HFFc6 (cell line): ENCODE measurements at regions not wholly inside any gene's neighbourhood (a gene's known extent, or its start where the extent isn't known, plus 50 kb on each side); places are given as distances from the start of the nearest gene placed in this dataset.

Source experiments
- DNase-seq: peaks from one replicate; pipeline ENCODE4 v3.0.0-alpha.2; 2018
- H3K27ac Mint-ChIP-seq: 2 replicates; pipeline ENCODE4 v1.8.0; 2020; ENCODE audit warnings: mild to moderate bottlenecking, mixed read lengths
- H3K27me3 Mint-ChIP-seq: 2 replicates; pipeline ENCODE4 v1.8.0; 2021; ENCODE audit warnings: mild to moderate bottlenecking, moderate library complexity, mixed read lengths; ENCODE audit not compliant: insufficient read depth
- H3K36me3 Mint-ChIP-seq: 2 replicates; pipeline ENCODE4 v1.8.0; 2021; ENCODE audit warnings: low read depth, mixed read lengths
- H3K4me1 Mint-ChIP-seq: 2 replicates; pipeline ENCODE4 v1.8.0; 2020; ENCODE audit warnings: low read depth, mixed read lengths
- H3K4me3 Mint-ChIP-seq: 2 replicates; pipeline ENCODE4 v1.8.0; 2020; ENCODE audit warnings: mild to moderate bottlenecking, moderate library complexity, mixed read lengths
- H3K9me3 Mint-ChIP-seq: 2 replicates; pipeline ENCODE4 v1.8.0; 2020; ENCODE audit warnings: mild to moderate bottlenecking, mixed read lengths
- TF ChIP-seq, protein P1 (sequence below): fragments of 200-600 bp; sonication (generic); IDR thresholded peaks from 2 replicates; pipeline ENCODE4 v1.5.0; 2021; ENCODE audit warnings: antibody characterized with exemption, mild to moderate bottlenecking

DNA sequence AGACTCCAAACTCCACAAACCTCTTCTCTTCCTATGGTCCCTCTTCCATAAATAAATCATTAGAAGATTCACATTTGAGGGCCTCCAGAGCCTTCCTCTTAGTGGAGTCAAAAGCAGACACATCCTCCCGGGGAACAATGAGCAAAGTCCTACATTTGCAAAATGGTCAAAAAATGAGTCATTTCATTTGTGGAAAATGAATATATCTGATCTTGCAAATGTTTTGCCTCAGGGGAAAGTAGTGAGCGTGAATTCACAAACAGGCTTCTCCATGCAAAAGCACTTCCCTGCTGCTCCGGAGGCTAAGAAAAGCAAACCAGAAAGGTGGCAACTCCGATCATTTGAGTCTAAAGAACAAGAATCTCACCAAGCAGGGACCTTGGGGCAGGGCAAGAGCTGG, 86.7 kb upstream of the IQSEC1 start:
- TF ChIP-seq, protein P1, sequence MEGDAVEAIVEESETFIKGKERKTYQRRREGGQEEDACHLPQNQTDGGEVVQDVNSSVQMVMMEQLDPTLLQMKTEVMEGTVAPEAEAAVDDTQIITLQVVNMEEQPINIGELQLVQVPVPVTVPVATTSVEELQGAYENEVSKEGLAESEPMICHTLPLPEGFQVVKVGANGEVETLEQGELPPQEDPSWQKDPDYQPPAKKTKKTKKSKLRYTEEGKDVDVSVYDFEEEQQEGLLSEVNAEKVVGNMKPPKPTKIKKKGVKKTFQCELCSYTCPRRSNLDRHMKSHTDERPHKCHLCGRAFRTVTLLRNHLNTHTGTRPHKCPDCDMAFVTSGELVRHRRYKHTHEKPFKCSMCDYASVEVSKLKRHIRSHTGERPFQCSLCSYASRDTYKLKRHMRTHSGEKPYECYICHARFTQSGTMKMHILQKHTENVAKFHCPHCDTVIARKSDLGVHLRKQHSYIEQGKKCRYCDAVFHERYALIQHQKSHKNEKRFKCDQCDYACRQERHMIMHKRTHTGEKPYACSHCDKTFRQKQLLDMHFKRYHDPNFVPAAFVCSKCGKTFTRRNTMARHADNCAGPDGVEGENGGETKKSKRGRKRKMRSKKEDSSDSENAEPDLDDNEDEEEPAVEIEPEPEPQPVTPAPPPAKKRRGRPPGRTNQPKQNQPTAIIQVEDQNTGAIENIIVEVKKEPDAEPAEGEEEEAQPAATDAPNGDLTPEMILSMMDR: no peak
- peaks cover 10% of the 10 kb centered on the region; the same call in 1 of the 2 replicates for H3K36me3 Mint-ChIP-seq
- peaks cover 17% of the 10 kb centered on the region for H3K9me3 Mint-ChIP-seq
- no peak overlapping the region for H3K4me3 Mint-ChIP-seq
- peaks cover 16% of the 10 kb centered on the region for H3K4me1 Mint-ChIP-seq
- peak; percentile 60 for DNase-seq
- H3K27me3 Mint-ChIP-seq: peaks cover 21% of the 10 kb centered on the region
- no peak overlapping the region for H3K27ac Mint-ChIP-seq

DNA sequence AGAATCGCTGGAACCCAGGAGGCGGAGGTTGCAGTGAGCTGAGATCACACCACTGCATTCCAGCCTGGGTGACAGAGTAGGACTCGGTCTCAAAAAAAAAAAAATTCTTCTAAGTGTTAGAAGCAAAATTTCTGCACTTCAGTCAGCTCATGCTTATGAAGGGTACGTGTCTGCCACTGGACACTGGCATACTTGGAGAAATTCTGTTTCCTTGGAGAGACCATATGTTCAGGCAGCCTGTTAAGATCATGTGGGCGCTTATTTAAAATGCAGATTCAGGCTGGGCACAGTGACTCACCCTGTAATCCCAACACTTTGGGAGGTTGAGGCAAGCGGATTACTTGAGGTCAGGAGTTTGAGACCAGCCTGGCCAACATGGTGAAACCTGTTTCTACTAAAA, 85.6 kb upstream of the IQSEC1 start:
- Mint-ChIP-seq H3K4me3 (no peak overlapping the region), H3K36me3 (peaks cover 14% of the 10 kb centered on the region; the same call in 1 of the 2 replicates), H3K27ac (no peak overlapping the region), H3K9me3 (peaks cover 21% of the 10 kb centered on the region), H3K4me1 (peaks cover 16% of the 10 kb centered on the region), H3K27me3 (peaks cover 15% of the 10 kb centered on the region)
- no peak for DNase-seq
- TF ChIP-seq, protein P1: no peak

DNA sequence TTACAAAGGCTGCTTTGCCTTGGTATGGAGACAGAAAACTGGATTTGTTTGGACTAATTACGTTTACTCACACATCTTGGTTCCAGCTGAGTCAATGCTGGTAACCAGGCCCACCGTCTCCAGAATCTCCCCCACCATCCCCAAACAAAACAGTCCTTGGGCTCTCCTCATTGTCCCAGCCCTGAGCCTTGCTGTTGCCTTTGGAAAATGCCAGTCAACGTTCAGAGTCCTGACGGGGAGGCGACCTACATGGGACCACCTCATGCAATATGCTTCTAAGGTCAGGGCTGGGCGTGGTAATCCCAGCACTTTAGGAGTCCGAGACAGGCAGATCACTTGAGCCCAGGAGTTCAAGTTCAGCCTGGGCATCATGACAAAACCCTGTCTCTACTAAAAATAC, 85.2 kb upstream of the IQSEC1 start:
- DNase-seq: no peak
- Mint-ChIP-seq H3K4me1 (peaks cover 16% of the 10 kb centered on the region), H3K4me3 (no peak overlapping the region), H3K27me3 (peaks cover 14% of the 10 kb centered on the region), H3K9me3 (peaks cover 21% of the 10 kb centered on the region), H3K27ac (no peak overlapping the region), H3K36me3 (peaks cover 14% of the 10 kb centered on the region; the same call in 1 of the 2 replicates)
- TF ChIP-seq, protein P1: no peak

DNA sequence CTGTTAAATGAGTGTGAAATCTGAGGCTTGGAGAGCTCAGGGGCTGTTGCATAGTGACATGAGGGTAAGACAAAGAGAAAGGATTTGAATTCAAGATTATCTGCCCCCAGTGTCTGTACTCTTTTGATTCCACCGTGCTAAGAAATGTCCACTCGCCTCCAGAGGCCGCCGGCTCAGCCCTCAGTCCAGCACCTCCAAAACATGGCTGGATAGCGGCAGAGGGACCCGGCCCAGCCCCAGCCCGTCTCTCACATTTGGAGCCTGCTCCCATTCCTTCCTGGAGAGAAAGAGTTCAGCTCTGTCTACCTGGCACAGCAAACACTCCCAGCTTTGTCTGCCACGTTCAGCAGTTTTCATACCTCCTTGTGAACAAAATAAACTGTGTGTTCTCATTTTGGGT, 84.8 kb upstream of the IQSEC1 start:
- peaks cover 16% of the 10 kb centered on the region for H3K4me1 Mint-ChIP-seq
- H3K4me3 Mint-ChIP-seq: no peak overlapping the region
- no peak overlapping the region for H3K27ac Mint-ChIP-seq
- H3K36me3 Mint-ChIP-seq: peaks cover 14% of the 10 kb centered on the region; the same call in 1 of the 2 replicates
- peaks cover 21% of the 10 kb centered on the region for H3K9me3 Mint-ChIP-seq
- DNase-seq: no peak
- peaks cover 14% of the 10 kb centered on the region for H3K27me3 Mint-ChIP-seq
- TF ChIP-seq, protein P1: no peak

DNA sequence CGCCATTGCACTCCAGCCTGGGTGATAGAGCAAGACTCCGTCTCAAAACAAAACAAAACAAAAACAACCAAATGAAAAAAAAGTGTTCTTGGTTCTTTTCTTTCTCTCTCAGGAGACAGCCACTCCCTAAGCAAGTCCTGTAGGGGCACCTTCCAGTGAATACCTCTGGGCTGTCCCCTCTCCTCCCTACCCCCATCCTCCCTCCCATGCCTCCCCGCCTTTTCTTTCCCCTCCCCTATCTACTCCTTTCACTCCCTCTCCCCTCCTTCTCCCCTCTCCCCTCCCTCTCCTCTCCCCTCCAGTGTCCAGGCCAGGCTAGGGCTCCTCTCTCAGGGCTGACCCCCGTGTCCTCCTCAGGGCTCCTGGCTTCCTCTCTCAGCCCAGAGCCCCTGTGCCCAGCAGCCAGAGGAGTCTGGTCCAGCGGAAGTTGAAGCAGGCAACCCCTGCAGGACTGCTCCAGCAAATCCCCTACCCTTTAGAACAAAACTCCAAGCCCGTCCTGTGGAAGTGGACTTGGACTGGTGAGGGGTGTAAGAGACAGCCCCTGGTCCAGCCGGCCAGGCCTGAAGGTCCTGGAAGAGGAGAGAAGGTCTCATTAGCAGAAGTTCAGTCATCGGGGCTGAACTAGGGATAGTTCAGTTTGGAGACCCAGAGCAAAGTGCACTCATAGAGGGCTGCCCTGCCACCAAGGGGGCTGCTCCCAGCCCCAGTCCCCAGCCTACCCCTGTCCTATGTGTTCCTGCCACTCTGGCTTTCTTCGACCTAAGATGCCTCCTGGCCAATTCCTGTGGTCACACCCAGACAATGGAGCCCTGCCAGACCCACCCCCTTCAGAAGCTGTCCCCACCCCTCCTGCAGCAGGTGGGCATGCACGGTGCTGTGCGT, 79.8 kb upstream of the IQSEC1 start:
- Mint-ChIP-seq H3K36me3 (peaks cover 14% of the 10 kb centered on the region; the same call in 1 of the 2 replicates), H3K27ac (no peak overlapping the region), H3K9me3 (peaks cover 21% of the 10 kb centered on the region), H3K4me1 (0 out of 2 replicates have a peak, but pooled peaks cover 5% of the 10 kb centered on the region), H3K27me3 (peaks cover 31% of the 10 kb centered on the region), H3K4me3 (no peak overlapping the region)
- DNase-seq: no peak
- TF ChIP-seq, protein P1: no peak
